ENCODE measurements at regions not wholly inside any gene's neighbourhood (a gene's known extent, or its start where the extent isn't known, plus 50 kb on each side); places are given as distances from the start of the nearest gene placed in this dataset.
"Not testable (repeated sequence)": the region's sequence is repeated elsewhere in the genome, so short reads cannot be mapped to it uniquely, and the experiment has no call there.

DNA sequence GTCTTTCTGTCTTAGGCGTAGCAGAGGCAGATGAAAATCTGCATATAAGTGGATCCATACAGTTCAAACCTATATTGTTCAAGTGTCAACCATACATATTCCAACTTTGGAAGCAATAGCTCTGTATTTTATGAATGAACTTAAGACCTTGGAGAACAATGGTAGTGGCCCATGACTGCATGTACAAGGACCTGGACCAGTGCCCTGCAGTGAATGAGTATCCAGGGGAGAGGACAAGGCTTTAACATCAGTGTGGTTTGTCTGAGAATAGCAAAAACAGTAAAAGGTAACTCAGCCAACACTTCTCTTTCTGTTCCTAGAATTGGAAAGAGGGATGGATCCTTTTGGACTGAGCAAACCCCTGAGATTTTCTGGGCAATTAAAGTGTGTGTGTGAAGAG lies 230.8 kb upstream of the LINC00305 start:
- H3K4me3 ChIP-seq (ENCODE audit: low read depth, low read length): no peak overlapping the region
- TF ChIP-seq, protein P1, sequence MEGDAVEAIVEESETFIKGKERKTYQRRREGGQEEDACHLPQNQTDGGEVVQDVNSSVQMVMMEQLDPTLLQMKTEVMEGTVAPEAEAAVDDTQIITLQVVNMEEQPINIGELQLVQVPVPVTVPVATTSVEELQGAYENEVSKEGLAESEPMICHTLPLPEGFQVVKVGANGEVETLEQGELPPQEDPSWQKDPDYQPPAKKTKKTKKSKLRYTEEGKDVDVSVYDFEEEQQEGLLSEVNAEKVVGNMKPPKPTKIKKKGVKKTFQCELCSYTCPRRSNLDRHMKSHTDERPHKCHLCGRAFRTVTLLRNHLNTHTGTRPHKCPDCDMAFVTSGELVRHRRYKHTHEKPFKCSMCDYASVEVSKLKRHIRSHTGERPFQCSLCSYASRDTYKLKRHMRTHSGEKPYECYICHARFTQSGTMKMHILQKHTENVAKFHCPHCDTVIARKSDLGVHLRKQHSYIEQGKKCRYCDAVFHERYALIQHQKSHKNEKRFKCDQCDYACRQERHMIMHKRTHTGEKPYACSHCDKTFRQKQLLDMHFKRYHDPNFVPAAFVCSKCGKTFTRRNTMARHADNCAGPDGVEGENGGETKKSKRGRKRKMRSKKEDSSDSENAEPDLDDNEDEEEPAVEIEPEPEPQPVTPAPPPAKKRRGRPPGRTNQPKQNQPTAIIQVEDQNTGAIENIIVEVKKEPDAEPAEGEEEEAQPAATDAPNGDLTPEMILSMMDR (IDR thresholded peaks at IDR 0.05; ENCODE audit: insufficient read depth, low read depth, low read length): no peak
- DNase-seq (ENCODE audit: low read depth): no peak

DNA sequence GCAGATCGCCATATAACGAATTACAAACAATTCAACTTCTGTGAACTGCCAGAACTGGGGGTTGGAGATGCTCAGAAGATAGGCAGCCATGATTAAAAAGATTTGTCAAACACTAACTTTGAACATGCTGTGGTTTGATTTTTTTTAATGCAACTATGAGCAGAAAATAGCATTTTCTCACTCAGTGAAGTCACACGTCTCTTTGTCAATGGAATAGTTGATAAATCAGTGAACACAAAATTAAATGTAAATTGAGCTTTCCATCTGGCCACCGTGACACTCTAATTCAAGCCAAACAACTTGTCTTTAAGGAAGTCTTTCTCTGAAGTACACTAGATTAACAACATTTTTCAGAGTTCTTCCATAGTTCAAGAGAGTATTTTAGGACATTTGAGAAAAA lies 228.6 kb upstream of the LINC00305 start:
- TF ChIP-seq, protein P1 (IDR thresholded peaks at IDR 0.05; ENCODE audit: insufficient read depth, low read depth, low read length): no peak
- no peak overlapping the region for H3K4me3 ChIP-seq (ENCODE audit: low read depth, low read length)
- DNase-seq (ENCODE audit: low read depth): no peak

DNA sequence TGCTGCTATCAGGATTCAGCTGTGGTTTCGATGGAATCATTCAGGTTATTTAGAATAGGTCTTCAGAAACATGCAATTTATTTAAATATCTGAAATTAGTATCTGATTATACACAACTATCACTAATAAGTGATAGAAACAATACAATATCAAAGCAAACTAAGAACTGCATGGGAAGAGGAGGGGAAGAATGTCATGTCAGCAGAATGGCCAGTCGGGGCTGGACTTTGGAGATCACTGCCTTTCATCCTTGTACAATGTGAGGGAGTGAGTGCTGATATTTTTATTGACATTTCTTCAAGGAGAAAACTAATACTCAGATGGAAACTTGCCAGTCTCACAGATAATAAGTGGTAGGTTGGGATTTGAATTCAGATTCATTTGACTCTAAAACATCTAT lies 224.0 kb upstream of the LINC00305 start:
- no peak overlapping the region for H3K4me3 ChIP-seq (ENCODE audit: low read depth, low read length)
- no peak for DNase-seq (ENCODE audit: low read depth)
- TF ChIP-seq, protein P1 (IDR thresholded peaks at IDR 0.05; ENCODE audit: insufficient read depth, low read depth, low read length): no peak

DNA sequence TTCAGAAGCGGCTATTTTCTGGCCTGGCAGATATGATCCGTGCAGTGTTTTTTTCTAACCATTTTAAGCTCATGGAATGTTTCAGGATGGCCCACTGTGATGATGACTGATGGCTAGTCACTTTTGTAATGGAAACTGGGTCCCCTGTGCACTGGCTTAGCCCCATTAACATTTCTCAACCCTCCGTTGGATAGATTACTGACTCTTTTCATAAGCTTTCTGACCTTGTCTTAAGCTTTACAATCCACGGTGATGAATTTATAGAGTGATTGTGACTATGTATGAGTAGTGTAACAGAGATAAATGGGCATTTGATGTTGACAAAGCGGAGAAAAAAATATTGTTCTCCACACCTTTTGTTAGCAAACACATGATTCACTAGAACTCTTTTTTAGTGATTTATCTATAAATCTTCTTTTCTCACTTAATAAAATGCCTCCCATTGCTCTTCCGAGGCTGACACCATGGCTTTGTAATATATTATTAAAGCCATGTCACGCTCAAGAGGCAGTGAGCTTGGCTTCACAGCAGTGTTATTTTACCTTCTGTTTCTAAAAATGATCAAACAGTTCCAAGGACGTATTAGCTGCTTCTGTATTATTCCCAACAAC lies 221.0 kb upstream of the LINC00305 start:
- not testable (repeated sequence) for DNase-seq (ENCODE audit: low read depth); H3K4me3 ChIP-seq (ENCODE audit: low read depth, low read length)

DNA sequence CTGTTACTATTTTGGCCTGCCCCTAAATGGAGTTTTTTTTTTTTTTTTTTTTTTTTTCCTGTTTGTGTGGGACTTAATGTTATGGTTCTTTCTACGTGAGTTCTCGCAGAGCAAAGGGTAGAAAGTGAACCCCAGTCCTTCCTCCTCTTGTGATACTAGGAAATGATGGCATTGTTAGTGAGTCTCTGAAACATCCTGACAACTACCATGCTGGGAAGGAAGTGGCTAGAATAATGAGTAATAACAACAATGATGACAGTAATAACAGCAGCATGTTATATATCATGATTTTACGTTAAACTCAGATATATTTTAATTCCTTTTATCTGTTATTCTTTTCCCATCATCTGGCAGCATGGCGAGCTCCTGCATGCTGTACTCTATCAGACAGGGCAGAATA lies 216.2 kb upstream of the LINC00305 start:
- H3K4me3 ChIP-seq (ENCODE audit: low read depth, low read length): no peak overlapping the region
- TF ChIP-seq, protein P1 (IDR thresholded peaks at IDR 0.05; ENCODE audit: insufficient read depth, low read depth, low read length): no peak
- no peak for DNase-seq (ENCODE audit: low read depth)

DNA sequence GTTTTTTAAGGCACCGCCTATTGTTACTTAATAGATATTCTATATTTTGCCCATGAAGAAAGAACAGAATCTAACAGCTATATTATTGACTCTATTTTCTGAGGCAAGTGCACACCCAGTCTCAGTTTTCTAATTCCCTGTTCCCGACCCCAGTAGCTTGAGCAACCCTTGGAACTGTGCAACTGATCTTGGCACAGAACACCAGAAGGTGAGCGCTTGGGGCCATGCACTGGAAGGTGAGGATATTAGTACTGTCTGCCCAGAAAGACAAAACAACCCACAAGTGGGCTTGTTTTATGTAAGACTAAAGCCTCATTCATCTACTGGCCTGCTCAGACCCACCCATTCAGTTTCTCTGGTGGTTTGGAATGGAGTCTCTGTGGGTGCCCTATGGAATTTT lies 188.8 kb upstream of the LINC00305 start:
- no peak overlapping the region for H3K4me3 ChIP-seq (ENCODE audit: low read depth, low read length)
- TF ChIP-seq, protein P1 (IDR thresholded peaks at IDR 0.05; ENCODE audit: insufficient read depth, low read depth, low read length): no peak
- no peak for DNase-seq (ENCODE audit: low read depth)

DNA sequence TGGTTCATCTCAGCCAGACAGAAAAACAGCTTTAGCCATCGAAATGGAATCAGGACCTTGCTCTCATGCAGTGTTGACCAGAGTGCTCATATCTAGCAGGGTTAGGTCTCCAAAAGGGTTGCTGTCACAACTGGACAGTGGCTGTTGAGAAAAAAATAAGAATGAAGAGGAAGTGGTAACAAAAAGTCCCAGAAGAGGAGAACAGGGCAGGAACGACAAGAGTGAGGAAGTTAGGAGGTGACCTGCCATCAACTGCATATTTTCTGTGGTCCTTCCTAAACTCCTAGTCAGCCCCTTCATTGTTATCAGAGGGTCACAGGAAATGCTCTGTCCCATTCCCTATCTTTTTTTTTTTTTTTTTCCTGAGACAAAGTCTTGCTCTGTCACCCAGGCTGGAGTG lies 188.1 kb upstream of the LINC00305 start:
- no peak overlapping the region for H3K4me3 ChIP-seq (ENCODE audit: low read depth, low read length)
- TF ChIP-seq, protein P1 (IDR thresholded peaks at IDR 0.05; ENCODE audit: insufficient read depth, low read depth, low read length): no peak
- no peak for DNase-seq (ENCODE audit: low read depth)

Measured in fibroblast of villous mesenchyme (primary cell).